GM21390 (cell line): ENCODE measurements at regions not wholly inside any gene's neighbourhood (a gene's known extent, or its start where the extent isn't known, plus 50 kb on each side); places are given as distances from the start of the nearest gene placed in this dataset.
"Not testable (repeated sequence)": the region's sequence is repeated elsewhere in the genome, so short reads cannot be mapped to it uniquely, and the experiment has no call there.

Source experiments
- ATAC-seq: cut with Tn5 transposase; IDR thresholded peaks from one replicate; pipeline ENCODE4 v1.9.1; 2021; ENCODE audit not compliant: unreplicated experiment

- no peak for ATAC-seq
Measured at GRCh38 chr10:114708084-114708483, 50.0 kb upstream of the ABLIM1 start.

GRCh38 chr10:114708717-114709335 lies 50.8 kb upstream of the ABLIM1 start:
- no peak for ATAC-seq

- no peak for ATAC-seq
Measured at GRCh38 chr10:114709984-114710383, 51.9 kb upstream of the ABLIM1 start.

- no peak for ATAC-seq
Measured at GRCh38 chr10:114711176-114711868, 53.2 kb upstream of the ABLIM1 start.

- no peak for ATAC-seq
Measured at GRCh38 chr10:114711869-114712250, 53.8 kb upstream of the ABLIM1 start.

DNA sequence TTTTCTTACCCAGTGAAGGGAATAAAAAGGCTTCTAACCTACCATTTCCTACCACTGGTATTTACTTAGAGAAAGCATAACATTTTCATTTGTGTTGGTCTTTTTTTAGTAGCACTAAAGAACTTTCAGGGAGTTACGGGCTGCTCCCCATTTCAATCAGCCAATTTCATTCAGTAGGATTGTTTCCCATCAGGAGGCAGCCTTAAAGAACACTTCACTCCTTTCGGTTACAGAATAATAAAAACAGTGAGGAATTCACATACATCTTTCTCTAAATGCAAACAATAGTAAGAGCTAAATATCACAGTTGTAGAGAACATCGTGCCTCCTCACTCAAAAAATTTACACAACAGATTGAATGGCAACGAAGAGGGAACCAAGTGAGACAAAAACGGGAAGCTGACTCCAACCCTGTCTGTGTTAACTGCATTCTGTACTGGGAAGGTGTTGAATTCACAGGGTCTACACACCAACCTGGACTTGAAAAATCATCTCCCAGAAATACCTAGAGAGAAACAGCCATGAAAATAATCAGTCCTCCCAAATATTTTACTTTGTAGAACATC lies 55.5 kb upstream of the ABLIM1 start:
- ATAC-seq, result no peak

DNA sequence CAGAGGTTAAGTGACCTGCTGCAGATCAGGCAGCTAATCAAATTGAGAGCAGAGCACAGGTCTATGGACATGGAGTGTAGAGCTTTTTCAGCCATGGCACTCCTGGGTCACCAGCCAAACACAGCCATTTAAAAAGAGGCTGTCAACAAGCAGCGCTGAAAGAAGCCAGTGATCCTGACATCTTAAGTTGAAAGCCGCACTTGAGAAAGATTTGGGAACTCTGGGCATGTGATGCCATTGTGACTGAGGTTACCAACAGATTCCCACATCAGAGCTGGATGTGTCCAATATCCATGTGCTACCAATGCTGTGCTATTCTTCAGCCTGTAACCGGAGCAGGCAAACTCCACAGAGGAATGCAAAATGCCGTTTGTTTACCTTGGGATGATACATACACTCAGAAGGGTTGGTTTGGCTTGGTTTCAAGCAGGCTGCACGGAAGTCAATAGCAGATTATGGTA lies 56.2 kb upstream of the ABLIM1 start:
- no peak for ATAC-seq

GRCh38 chr10:114715171-114715670 lies 57.1 kb upstream of the ABLIM1 start:
- no peak for ATAC-seq

- ATAC-seq, result no peak
Measured at GRCh38 chr10:114716811-114717404, 58.8 kb upstream of the ABLIM1 start.

DNA sequence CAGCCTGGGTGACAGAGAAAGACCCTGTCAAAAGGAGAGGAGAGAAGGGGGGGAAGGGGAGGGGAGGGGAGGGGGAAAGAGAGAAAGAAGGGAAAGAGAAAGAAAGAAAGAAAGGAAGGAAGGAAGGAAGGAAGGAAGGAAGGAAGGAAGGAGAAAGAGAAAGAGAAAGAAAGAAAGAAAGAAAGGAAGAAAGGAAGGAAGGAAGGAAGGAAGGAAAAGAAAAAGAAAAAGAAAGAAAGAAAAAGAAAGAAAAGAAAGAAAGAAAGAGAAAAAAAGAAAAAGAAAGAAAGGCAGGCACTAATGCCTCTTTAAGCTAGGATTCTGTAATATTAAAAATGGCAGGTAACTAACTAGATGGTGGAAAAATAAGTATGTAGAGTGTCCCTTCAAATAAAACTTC lies 59.8 kb upstream of the ABLIM1 start:
- ATAC-seq, result not testable (repeated sequence)

GRCh38 chr10:114718374-114718773 lies 60.3 kb upstream of the ABLIM1 start:
- no peak for ATAC-seq

GRCh38 chr10:114719311-114719710 lies 61.2 kb upstream of the ABLIM1 start:
- ATAC-seq, result no peak

DNA sequence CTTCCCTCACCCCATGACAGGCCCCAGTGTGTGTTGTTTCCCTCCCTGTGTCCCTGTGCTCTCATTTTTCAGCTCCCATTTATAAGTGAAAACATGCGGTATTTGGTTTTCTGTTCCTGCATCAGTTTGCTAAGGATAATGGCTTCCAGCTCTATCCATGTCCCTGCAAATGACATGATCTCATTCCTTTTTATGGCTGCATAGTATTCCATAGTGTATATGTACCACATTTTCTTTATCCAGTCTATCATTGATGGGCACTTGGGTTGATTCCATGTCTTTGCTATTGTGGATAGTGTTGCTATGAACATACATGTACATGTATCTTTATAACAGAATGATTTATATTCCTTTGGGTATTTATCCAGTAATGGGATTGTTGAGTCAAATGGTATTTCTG lies 61.9 kb upstream of the ABLIM1 start:
- not testable (repeated sequence) for ATAC-seq

- ATAC-seq, result no peak
Measured at GRCh38 chr10:114720685-114721278, 62.7 kb upstream of the ABLIM1 start.

DNA sequence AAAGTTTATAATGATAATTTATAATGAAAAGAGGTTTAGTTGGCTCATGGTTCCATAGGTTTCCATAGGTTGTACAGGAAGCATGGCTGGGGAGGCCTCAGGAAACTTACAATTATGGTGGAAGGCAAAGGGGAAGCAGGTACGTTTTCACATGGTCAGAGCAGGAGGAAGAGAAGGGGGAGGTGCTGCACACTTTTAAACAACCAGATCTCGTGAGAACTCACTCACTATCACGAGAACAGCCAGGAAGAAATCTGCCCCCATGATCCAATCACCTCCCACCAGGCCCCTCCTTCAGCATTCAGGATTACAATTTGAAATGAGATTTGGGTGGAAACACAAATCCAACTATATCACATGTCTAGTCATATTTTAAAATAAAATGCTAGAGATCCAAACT lies 64.1 kb upstream of the ABLIM1 start:
- not testable (repeated sequence) for ATAC-seq

DNA sequence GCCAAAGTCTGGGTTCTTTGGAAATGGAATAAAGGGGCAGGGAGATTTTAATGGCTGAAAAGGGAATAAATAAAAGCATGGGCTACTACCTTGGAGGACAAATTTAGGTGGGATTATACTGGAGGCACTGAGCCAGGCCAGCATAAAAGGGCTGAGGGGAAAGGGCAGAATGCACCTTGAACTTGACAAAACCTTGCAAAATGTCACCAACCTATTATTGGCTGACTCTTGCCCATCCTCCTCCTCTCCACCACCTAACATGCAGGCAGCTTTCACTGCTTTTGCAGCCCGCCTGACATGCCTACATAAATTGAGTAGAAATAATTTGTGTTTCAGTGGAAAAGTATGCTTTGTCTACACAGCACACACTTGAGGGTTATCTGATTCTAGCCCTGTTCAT lies 65.3 kb upstream of the ABLIM1 start:
- ATAC-seq, result no peak

- ATAC-seq, result no peak
Measured at GRCh38 chr10:114723991-114724715, 66.1 kb upstream of the ABLIM1 start.

DNA sequence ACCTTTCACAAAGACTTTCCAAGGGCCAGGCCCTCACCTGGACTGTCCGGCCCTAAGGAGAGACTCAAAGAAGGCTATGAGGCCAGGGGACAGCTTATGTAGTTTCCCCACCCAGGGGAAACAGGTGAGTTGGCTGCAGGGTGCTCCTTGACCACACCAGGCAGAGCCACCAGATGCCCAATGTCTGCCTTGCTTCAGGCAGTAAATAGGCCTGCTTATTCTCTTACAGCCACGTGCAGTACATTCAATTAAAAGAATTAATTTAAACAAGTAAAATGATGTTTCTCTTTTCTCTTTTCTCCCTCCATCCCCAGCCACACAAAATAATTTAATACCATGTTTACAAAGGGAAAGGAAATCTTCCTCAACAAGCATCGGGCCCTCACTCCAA lies 66.6 kb upstream of the ABLIM1 start:
- no peak for ATAC-seq

DNA sequence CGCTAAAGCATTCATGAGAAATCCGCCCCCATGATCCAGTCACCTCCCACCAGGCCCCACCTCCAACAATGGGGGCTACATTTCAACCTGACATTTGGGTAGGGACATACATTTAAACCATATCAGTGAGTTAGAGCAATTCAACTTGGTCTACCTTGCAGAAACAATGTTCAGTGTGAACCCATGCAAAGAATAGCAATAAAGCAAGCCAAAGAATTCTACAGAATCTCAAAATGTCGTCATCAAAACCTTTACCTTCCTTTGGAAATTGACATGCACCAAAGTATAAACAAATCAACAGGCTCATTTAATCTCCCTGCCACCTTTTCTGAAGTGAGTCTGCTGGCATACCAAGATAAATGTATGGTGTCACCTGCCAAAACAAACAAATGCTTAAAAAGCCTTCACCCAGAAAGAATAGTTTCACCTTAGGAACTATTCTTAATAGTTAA lies 68.8 kb upstream of the ABLIM1 start:
- ATAC-seq, result no peak

GRCh38 chr10:114728325-114728724 lies 70.2 kb upstream of the ABLIM1 start:
- no peak for ATAC-seq
